A673 (cell line): ENCODE measurements at regions not wholly inside any gene's neighbourhood (a gene's known extent, or its start where the extent isn't known, plus 50 kb on each side); places are given as distances from the start of the nearest gene placed in this dataset.

ENCODE experiments used
- CTCF ChIP-seq: fragments of 300-800, 200-600 bp; sonication (generic); conservative IDR thresholded peaks from 2 replicates; pipeline ENCODE4 v1.5.1; 2017; ENCODE audit warnings: low read depth, mild to moderate bottlenecking, antibody characterized with exemption, low read length, moderate library complexity, mixed read lengths
- EZH2 ChIP-seq: fragments of 200-600 bp; sonication (generic); IDR thresholded peaks from 2 replicates; pipeline ENCODE4 v1.6.1; 2017; ENCODE audit warnings: borderline replicate concordance, low read depth, mild to moderate bottlenecking, mixed read lengths, antibody characterized with exemption, low read length; ENCODE audit not compliant: poor library complexity, severe bottlenecking

- TF ChIP-seq CTCF (no peak), EZH2 (no peak)
These were observed 133.4 kb downstream of the KCNA5 start for GRCh38 chr12:5177096-5177495.
